NCI-H524 treated with DMSO at 0.1 percent for 48 hours (cell line): ENCODE measurements at regions not wholly inside any gene's neighbourhood (a gene's known extent, or its start where the extent isn't known, plus 50 kb on each side); places are given as distances from the start of the nearest gene placed in this dataset.

Experiments
- DNase-seq: peaks from one replicate; lab custom pipeline; 2025; lab: John Stamatoyannopoulos, UW

- no peak for DNase-seq
Measured at GRCh38 chr5:89273289-89273688, 390.3 kb upstream of the MEF2C start.

GRCh38 chr5:89270901-89271300, 387.9 kb upstream of the MEF2C start:
- DNase-seq, result no peak

- DNase-seq, result no peak
Measured at GRCh38 chr5:89269721-89270120, 386.7 kb upstream of the MEF2C start.

- no peak for DNase-seq
Measured at GRCh38 chr5:89268460-89268859, 385.5 kb upstream of the MEF2C start.

- DNase-seq, result no peak
Measured at GRCh38 chr5:89267788-89268187, 384.8 kb upstream of the MEF2C start.

GRCh38 chr5:89265511-89266179, 382.7 kb upstream of the MEF2C start:
- DNase-seq, result no peak

GRCh38 chr5:89263846-89264245, 380.9 kb upstream of the MEF2C start:
- DNase-seq, result no peak

GRCh38 chr5:89262030-89262429, 379.0 kb upstream of the MEF2C start:
- no peak for DNase-seq

GRCh38 chr5:89260254-89260653, 377.3 kb upstream of the MEF2C start:
- DNase-seq, result no peak

- DNase-seq, result no peak
Measured at GRCh38 chr5:89255845-89256463, 373.0 kb upstream of the MEF2C start.

GRCh38 chr5:89253666-89254352, 370.8 kb upstream of the MEF2C start:
- DNase-seq, result no peak

- no peak for DNase-seq
Measured at GRCh38 chr5:89246864-89247263, 363.9 kb upstream of the MEF2C start.

- DNase-seq, result no peak
Measured at GRCh38 chr5:89246252-89246651, 363.3 kb upstream of the MEF2C start.

- no peak for DNase-seq
Measured at GRCh38 chr5:89243611-89244010, 360.6 kb upstream of the MEF2C start.

- no peak for DNase-seq
Measured at GRCh38 chr5:89241186-89241585, 358.2 kb upstream of the MEF2C start.

GRCh38 chr5:89236900-89237299, 353.9 kb upstream of the MEF2C start:
- DNase-seq, result no peak

GRCh38 chr5:89233462-89233861, 350.5 kb upstream of the MEF2C start:
- DNase-seq, result no peak

GRCh38 chr5:89232139-89232603, 349.2 kb upstream of the MEF2C start:
- no peak for DNase-seq

- DNase-seq, result no peak
Measured at GRCh38 chr5:89230178-89230577, 347.2 kb upstream of the MEF2C start.

GRCh38 chr5:89229331-89230070, 346.5 kb upstream of the MEF2C start:
- no peak for DNase-seq

- no peak for DNase-seq
Measured at GRCh38 chr5:89228355-89228754, 345.4 kb upstream of the MEF2C start.

GRCh38 chr5:89218364-89218763, 335.4 kb upstream of the MEF2C start:
- no peak for DNase-seq

- DNase-seq, result no peak
Measured at GRCh38 chr5:89216606-89217005, 333.6 kb upstream of the MEF2C start.
